ENCODE measurements at regions not wholly inside any gene's neighbourhood (a gene's known extent, or its start where the extent isn't known, plus 50 kb on each side); places are given as distances from the start of the nearest gene placed in this dataset.

GRCh38 chr12:127781336-127781735 is 485.6 kb upstream of the TMEM132C start:
- TF ChIP-seq CTCF (IDR thresholded peaks at IDR 0.05; ENCODE audit: borderline replicate concordance, control extremely low read depth, extremely low read depth, insufficient read depth, missing control alignments), result no peak
- in situ Hi-C loops (cut with MboI; ENCODE audit: low sequenced_read_pairs, unreplicated experiment), result no loop called here
- DNase-seq (ENCODE audit: low spot score), result no peak

GRCh38 chr12:127785540-127785939 is 481.4 kb upstream of the TMEM132C start:
- in situ Hi-C loops (cut with MboI; ENCODE audit: low sequenced_read_pairs, unreplicated experiment), result no loop called here
- no peak for DNase-seq (ENCODE audit: low spot score)
- TF ChIP-seq CTCF (IDR thresholded peaks at IDR 0.05; ENCODE audit: borderline replicate concordance, control extremely low read depth, extremely low read depth, insufficient read depth, missing control alignments), result no peak

- TF ChIP-seq CTCF (IDR thresholded peaks at IDR 0.05; ENCODE audit: borderline replicate concordance, control extremely low read depth, extremely low read depth, insufficient read depth, missing control alignments), result no peak
- in situ Hi-C loops (cut with MboI; ENCODE audit: low sequenced_read_pairs, unreplicated experiment), result no loop called here
- no peak for DNase-seq (ENCODE audit: low spot score)
Observed at GRCh38 chr12:127785986-127786590, 480.9 kb upstream of the TMEM132C start.

GRCh38 chr12:127787544-127787943 is 479.4 kb upstream of the TMEM132C start:
- no peak for TF ChIP-seq CTCF (IDR thresholded peaks at IDR 0.05; ENCODE audit: borderline replicate concordance, control extremely low read depth, extremely low read depth, insufficient read depth, missing control alignments)
- no peak for DNase-seq (ENCODE audit: low spot score)
- in situ Hi-C loops (cut with MboI; ENCODE audit: low sequenced_read_pairs, unreplicated experiment), result no loop called here

- in situ Hi-C loops (cut with MboI; ENCODE audit: low sequenced_read_pairs, unreplicated experiment), result no loop called here
- DNase-seq (ENCODE audit: low spot score), result no peak
- TF ChIP-seq CTCF (IDR thresholded peaks at IDR 0.05; ENCODE audit: borderline replicate concordance, control extremely low read depth, extremely low read depth, insufficient read depth, missing control alignments), result no peak
Observed at GRCh38 chr12:127790376-127790775, 476.6 kb upstream of the TMEM132C start.

- no peak for TF ChIP-seq CTCF (IDR thresholded peaks at IDR 0.05; ENCODE audit: borderline replicate concordance, control extremely low read depth, extremely low read depth, insufficient read depth, missing control alignments)
- DNase-seq (ENCODE audit: low spot score), result no peak
- in situ Hi-C loops (cut with MboI; ENCODE audit: low sequenced_read_pairs, unreplicated experiment), result no loop called here
Observed at GRCh38 chr12:127791217-127791616, 475.8 kb upstream of the TMEM132C start.

Data from GM13976 (cell line).